Uterus (tissue), 3 donors: ENCODE measurements at regions not wholly inside any gene's neighbourhood (a gene's known extent, or its start where the extent isn't known, plus 50 kb on each side); places are given as distances from the start of the nearest gene placed in this dataset.

ENCODE experiments used
- DNase-seq, 2 donors: peaks; one replicate each; pipeline ENCODE4 v3.0.0-alpha.2; 2019 to 2020
- H3K27ac ChIP-seq, 2 donors: fragments of 200-600 bp; sonication (generic); 1 replicate in 1 of 2; 2 replicates in 1 of 2; pipeline ENCODE4 v1.5.1; 2016 to 2018
- H3K27me3 ChIP-seq, 2 donors: fragments of 200-600 bp; sonication (generic); one replicate each; pipeline ENCODE4 v1.5.1; 2018 to 2019; ENCODE audit warnings: control low read depth in 1 of 2
- H3K36me3 ChIP-seq, 2 donors: fragments of 200-600 bp; sonication (generic); one replicate each; pipeline ENCODE4 v1.5.1; 2019; ENCODE audit warnings: control low read depth in 1 of 2
- H3K4me1 ChIP-seq, 2 donors: fragments of 200-600 bp; sonication (generic); one replicate each; pipeline ENCODE4 v1.5.1; 2018 to 2019; ENCODE audit warnings: control low read depth in 1 of 2
- H3K4me3 ChIP-seq, 2 donors: fragments of 200-600 bp; sonication (generic); 1 replicate in 1 of 2; 2 replicates in 1 of 2; pipeline ENCODE4 v1.5.1; 2018 to 2019; ENCODE audit warnings: mild to moderate bottlenecking in 1 of 2
- H3K9me3 ChIP-seq, 2 donors: fragments of 200-600 bp; sonication (generic); one replicate each; pipeline ENCODE4 v1.5.1; 2019; ENCODE audit warnings: control low read depth in 1 of 2
- CTCF ChIP-seq, 4 experiments: fragments of 200-600 bp in 2 of 4; fragments of 450-650 bp in 2 of 4; sonication (generic) in 2 of 4; IDR thresholded peaks; one replicate each; pipeline ENCODE4 v1.5.1; 2016 to 2019; ENCODE audit warnings: antibody characterized with exemption in 4 of 4, mild to moderate bottlenecking in 2 of 4, moderate library complexity in 1 of 4
- POLR2A ChIP-seq, 2 donors: fragments of 450-650 bp; IDR thresholded peaks; one replicate each; pipeline ENCODE4 v1.6.1; 2016; ENCODE audit warnings: antibody characterized with exemption in 2 of 2, mild to moderate bottlenecking in 1 of 2, moderate library complexity in 1 of 2
- intact Hi-C: fragments of 100-400 bp; cut with DNase I; formaldehyde crosslinking; loops from one replicate; pipeline ENCODE4 v1.15.1; 2023; ENCODE audit warnings: low total_unique reads
- donor health status: DM: yes; HTN: yes; CAD: no.

- H3K9me3 ChIP-seq, result peaks cover 0 to 4% of the 10 kb centered on the region in 2 donors
- no peak overlapping the region for H3K27ac ChIP-seq
- no peaks in the 10 kb centered on the region for H3K4me1 ChIP-seq
- TF ChIP-seq POLR2A (IDR thresholded peaks at IDR 0.05), result no peak
- no peak for TF ChIP-seq CTCF (IDR thresholded peaks at IDR 0.05)
- H3K4me3 ChIP-seq, result no peak overlapping the region
- no peaks in the 10 kb centered on the region for H3K36me3 ChIP-seq
- no peaks in the 10 kb centered on the region for H3K27me3 ChIP-seq
- no peak for DNase-seq
- intact Hi-C loops, result no loop called here
Observed at GRCh38 chr6:68575765-68576439, 59.2 kb upstream of the ADGRB3 start.

- TF ChIP-seq CTCF (IDR thresholded peaks at IDR 0.05) (no peak), POLR2A (IDR thresholded peaks at IDR 0.05) (no peak)
- no peak for DNase-seq
- H3K4me1 ChIP-seq, result no peaks in the 10 kb centered on the region
- H3K27ac ChIP-seq, result no peak overlapping the region
- no peak overlapping the region for H3K4me3 ChIP-seq
- intact Hi-C loops, result no loop called here
- peaks cover 0 to 4% of the 10 kb centered on the region in 2 donors for H3K9me3 ChIP-seq
- H3K27me3 ChIP-seq, result no peaks in the 10 kb centered on the region
- no peaks in the 10 kb centered on the region for H3K36me3 ChIP-seq
Observed at GRCh38 chr6:68572975-68573374, 62.1 kb upstream of the ADGRB3 start.

- no peaks in the 10 kb centered on the region for H3K4me1 ChIP-seq
- no peaks in the 10 kb centered on the region for H3K36me3 ChIP-seq
- H3K27me3 ChIP-seq, result no peaks in the 10 kb centered on the region
- intact Hi-C loops, result no loop called here
- no peak overlapping the region for H3K27ac ChIP-seq
- peaks cover 0 to 4% of the 10 kb centered on the region in 2 donors for H3K9me3 ChIP-seq
- no peak overlapping the region for H3K4me3 ChIP-seq
- TF ChIP-seq POLR2A (IDR thresholded peaks at IDR 0.05) (no peak), CTCF (IDR thresholded peaks at IDR 0.05) (no peak)
- no peak for DNase-seq
Observed at GRCh38 chr6:68572525-68572924, 62.6 kb upstream of the ADGRB3 start.

- H3K27me3 ChIP-seq, result no peaks in the 10 kb centered on the region
Observed at GRCh38 chr6:68559716-68560115, 75.4 kb upstream of the ADGRB3 start.

GRCh38 chr6:68559070-68559469 lies 76.0 kb upstream of the ADGRB3 start:
- no peaks in the 10 kb centered on the region for H3K36me3 ChIP-seq
- no peaks in the 10 kb centered on the region for H3K9me3 ChIP-seq
- intact Hi-C loops, result no loop called here
- no peaks in the 10 kb centered on the region for H3K4me1 ChIP-seq
- TF ChIP-seq POLR2A (IDR thresholded peaks at IDR 0.05) (no peak), CTCF (IDR thresholded peaks at IDR 0.05) (no peak)
- no peaks in the 10 kb centered on the region for H3K27me3 ChIP-seq
- no peak overlapping the region for H3K4me3 ChIP-seq
- no peak overlapping the region for H3K27ac ChIP-seq
- no peak for DNase-seq

More at GRCh38 chr6:68559716-68560115, 75.4 kb upstream of the ADGRB3 start:
- no peak for TF ChIP-seq CTCF (IDR thresholded peaks at IDR 0.05)
- no peak for TF ChIP-seq POLR2A (IDR thresholded peaks at IDR 0.05)
- Histone ChIP-seq H3K27ac (no peak overlapping the region), H3K4me3 (no peak overlapping the region), H3K4me1 (no peaks in the 10 kb centered on the region), H3K9me3 (no peaks in the 10 kb centered on the region), H3K36me3 (no peaks in the 10 kb centered on the region)
- no peak for DNase-seq
- intact Hi-C loops, result no loop called here
